GM23248 (cell line): ENCODE measurements at regions not wholly inside any gene's neighbourhood (a gene's known extent, or its start where the extent isn't known, plus 50 kb on each side); places are given as distances from the start of the nearest gene placed in this dataset.

Experiments
- DNase-seq: peaks from one replicate; pipeline ENCODE4 v3.0.0-alpha.2; 2015
- H2AFZ ChIP-seq: fragments of 200-600 bp; sonication (generic); 2 replicates; pipeline ENCODE4 v1.6.1; 2016; ENCODE audit warnings: antibody characterized with exemption
- H3F3A ChIP-seq: fragments of 200-600 bp; sonication (generic); 2 replicates; pipeline ENCODE4 v1.6.1; 2016; ENCODE audit warnings: mild to moderate bottlenecking, antibody characterized with exemption, mixed run types; ENCODE audit not compliant: insufficient read depth
- H3K27ac ChIP-seq: fragments of 200-600 bp; sonication (generic); 2 replicates; pipeline ENCODE4 v1.5.1; 2016; ENCODE audit warnings: mild to moderate bottlenecking
- H3K27me3 ChIP-seq: fragments of 200-600 bp; sonication (generic); replicated peaks from 2 replicates; pipeline ENCODE4 v1.6.1; 2016; ENCODE audit warnings: mild to moderate bottlenecking; ENCODE audit not compliant: insufficient read depth
- H3K36me3 ChIP-seq: fragments of 200-600 bp; sonication (generic); 2 replicates; pipeline ENCODE4 v1.6.1; 2016; ENCODE audit warnings: low read depth, mild to moderate bottlenecking
- H3K4me1 ChIP-seq: fragments of 200-600 bp; sonication (generic); 2 replicates; pipeline ENCODE4 v1.6.1; 2016; ENCODE audit warnings: mild to moderate bottlenecking; ENCODE audit not compliant: insufficient read depth
- H3K4me2 ChIP-seq: fragments of 200-600 bp; sonication (generic); one replicate; pipeline ENCODE4 v1.6.1; 2016; ENCODE audit warnings: mild to moderate bottlenecking; ENCODE audit not compliant: unreplicated experiment
- H3K4me3 ChIP-seq: fragments of 200-600 bp; sonication (generic); 2 replicates; pipeline ENCODE4 v1.5.1; 2016; ENCODE audit warnings: mild to moderate bottlenecking
- H3K79me2 ChIP-seq: fragments of 200-600 bp; sonication (generic); 2 replicates; pipeline ENCODE4 v1.6.1; 2016; ENCODE audit warnings: mild to moderate bottlenecking; ENCODE audit not compliant: insufficient read depth
- H3K9ac ChIP-seq: fragments of 200-600 bp; sonication (generic); 2 replicates; pipeline ENCODE4 v1.6.1; 2016; ENCODE audit warnings: mild to moderate bottlenecking
- H3K9me2 ChIP-seq: fragments of 200-600 bp; sonication (generic); 2 replicates; pipeline ENCODE4 v1.6.1; 2016; ENCODE audit warnings: mixed run types, mild to moderate bottlenecking, moderate library complexity; ENCODE audit not compliant: insufficient read depth
- H3K9me3 ChIP-seq: fragments of 200-600 bp; sonication (generic); one replicate; pipeline ENCODE4 v1.6.1; 2017; ENCODE audit warnings: low read depth
- H4K20me1 ChIP-seq: fragments of 200-600 bp; sonication (generic); 2 replicates; pipeline ENCODE4 v1.6.0; 2016; ENCODE audit not compliant: insufficient read depth
- EZH2 ChIP-seq: fragments of 200-600 bp; sonication (generic); IDR thresholded peaks from 2 replicates; pipeline ENCODE4 v1.6.1; 2018; ENCODE audit warnings: antibody characterized with exemption, mild to moderate bottlenecking; ENCODE audit not compliant: insufficient read depth, poor library complexity, severe bottlenecking
- EZH2phosphoT487 ChIP-seq: fragments of 200-600 bp; sonication (generic); IDR thresholded peaks from 2 replicates; pipeline ENCODE4 v1.6.1; 2018; ENCODE audit warnings: antibody characterized with exemption, moderate library complexity, mild to moderate bottlenecking, low read depth; ENCODE audit not compliant: insufficient read depth
- WGBS, 2 experiments: methylation state at CpG; one replicate each; pipeline ENCODE4 v1.1.6; 2015 to 2017; ENCODE audit warnings: low lambda C conversion rate in 2 of 2, low coverage in 1 of 2; ENCODE audit errors: missing lambda C conversion rate in 2 of 2; 5-methylcytosine and 5-hydroxymethylcytosine counted together
- in situ Hi-C: fragments of 300-500 bp; cut with MboI; formaldehyde crosslinking; loops from 2 replicates; pipeline ENCODE4 v1.15.0; 2020

DNA sequence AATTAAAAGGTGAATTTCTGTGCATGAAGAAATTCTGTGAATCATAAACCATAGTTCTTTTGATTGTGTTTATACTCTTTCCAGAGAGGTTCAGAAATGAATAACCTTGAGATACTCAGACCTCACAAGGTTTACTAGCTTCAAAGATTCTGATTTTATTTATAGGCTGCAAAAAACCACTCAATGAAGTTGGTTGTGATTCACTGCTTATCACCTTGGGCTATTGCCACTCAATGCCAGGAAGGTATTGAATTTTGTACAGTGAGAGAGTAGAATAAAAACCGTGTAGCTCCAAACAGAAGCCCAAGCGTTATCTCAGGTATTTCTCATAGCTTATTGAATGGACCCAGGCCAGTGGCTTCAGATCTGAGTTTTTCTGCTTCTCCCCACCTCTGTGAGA, 118.7 kb downstream of the FHIP1A start:
- H3K4me1 ChIP-seq: no peaks in the 10 kb centered on the region
- no peaks in the 10 kb centered on the region for H3K79me2 ChIP-seq
- no peaks in the 10 kb centered on the region for H3K36me3 ChIP-seq
- no peaks in the 10 kb centered on the region for H4K20me1 ChIP-seq
- no peaks in the 10 kb centered on the region for H3K27me3 ChIP-seq
- H3F3A ChIP-seq: no peaks in the 10 kb centered on the region
- WGBS, 2 experiments: 74 to 84% methylated on average over 2 of the region's 2 CpGs
- H2AFZ ChIP-seq: no peak overlapping the region
- in situ Hi-C loops: no loop called here
- TF ChIP-seq EZH2phosphoT487 (no peak), EZH2 (no peak)
- no peak overlapping the region for H3K9ac ChIP-seq
- no peak overlapping the region for H3K27ac ChIP-seq
- no peaks in the 10 kb centered on the region for H3K9me3 ChIP-seq
- no peak overlapping the region for H3K4me2 ChIP-seq
- no peaks in the 10 kb centered on the region for H3K9me2 ChIP-seq
- no peak for DNase-seq
- H3K4me3 ChIP-seq: no peak overlapping the region

DNA sequence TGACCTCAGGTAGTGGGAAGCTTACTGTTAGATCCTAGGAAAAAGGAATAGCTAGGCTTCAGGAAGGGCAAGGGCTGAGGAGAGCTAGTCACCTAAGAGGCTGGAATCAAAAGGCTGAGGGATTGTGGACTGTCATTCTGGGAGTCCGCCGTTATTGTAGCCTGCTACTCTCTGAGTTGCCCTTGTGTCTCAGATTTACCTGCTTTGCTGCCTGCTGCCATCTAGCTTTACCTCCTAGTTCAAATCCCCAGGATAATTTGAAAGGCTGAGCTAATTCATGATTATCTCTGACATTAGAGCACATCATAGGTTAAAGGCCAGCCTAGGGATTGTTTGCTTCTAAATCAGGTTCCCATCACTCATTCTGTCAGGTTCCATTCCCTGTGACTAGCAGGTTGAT, 120.2 kb downstream of the FHIP1A start:
- Histone ChIP-seq H3K9me3 (no peaks in the 10 kb centered on the region), H3K36me3 (no peaks in the 10 kb centered on the region), H3K27ac (no peak overlapping the region), H3K9ac (no peak overlapping the region), H3K79me2 (no peaks in the 10 kb centered on the region), H3K27me3 (no peaks in the 10 kb centered on the region), H3F3A (no peaks in the 10 kb centered on the region), H3K4me2 (no peak overlapping the region), H4K20me1 (no peaks in the 10 kb centered on the region), H2AFZ (no peak overlapping the region), H3K4me1 (no peaks in the 10 kb centered on the region), H3K4me3 (no peak overlapping the region), H3K9me2 (no peaks in the 10 kb centered on the region)
- no peak for DNase-seq
- TF ChIP-seq EZH2phosphoT487 (no peak), EZH2 (no peak)
- WGBS, 2 experiments: 80 to 93% methylated on average over 2 of the region's 2 CpGs
- in situ Hi-C loops: no loop called here

DNA sequence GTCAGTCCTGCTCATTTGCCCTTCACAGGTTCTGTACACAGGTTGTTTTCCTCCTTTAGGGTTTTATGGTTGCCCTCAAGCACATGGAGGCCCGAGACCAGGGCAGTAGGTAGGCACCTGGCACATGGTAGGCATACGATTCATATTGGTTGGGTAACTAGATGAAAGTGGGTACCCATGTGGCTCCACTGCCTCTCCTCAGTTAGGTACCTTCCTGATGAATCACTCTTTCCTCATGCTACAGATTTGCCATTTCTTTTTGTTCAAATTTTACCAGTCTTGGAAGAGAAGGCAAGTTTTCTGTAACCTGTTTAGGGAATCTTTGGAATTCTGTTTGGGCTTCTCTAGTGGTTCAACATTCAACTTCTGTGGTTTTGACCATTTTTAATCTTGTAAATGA, 121.3 kb downstream of the FHIP1A start:
- no peaks in the 10 kb centered on the region for H3K79me2 ChIP-seq
- TF ChIP-seq EZH2: no peak
- TF ChIP-seq EZH2phosphoT487: no peak
- WGBS, 2 experiments: 74 to 87% methylated on average over 2 of the region's 2 CpGs
- H4K20me1 ChIP-seq: no peaks in the 10 kb centered on the region
- H3F3A ChIP-seq: no peaks in the 10 kb centered on the region
- in situ Hi-C loops: no loop called here
- DNase-seq: peak; percentile 6
- H3K4me2 ChIP-seq: no peak overlapping the region
- H3K9me3 ChIP-seq: no peaks in the 10 kb centered on the region
- H3K9ac ChIP-seq: no peak overlapping the region
- no peak overlapping the region for H3K27ac ChIP-seq
- H3K27me3 ChIP-seq: no peaks in the 10 kb centered on the region
- no peaks in the 10 kb centered on the region for H3K4me1 ChIP-seq
- no peaks in the 10 kb centered on the region for H3K36me3 ChIP-seq
- no peaks in the 10 kb centered on the region for H3K9me2 ChIP-seq
- H2AFZ ChIP-seq: no peak overlapping the region
- H3K4me3 ChIP-seq: no peak overlapping the region

DNA sequence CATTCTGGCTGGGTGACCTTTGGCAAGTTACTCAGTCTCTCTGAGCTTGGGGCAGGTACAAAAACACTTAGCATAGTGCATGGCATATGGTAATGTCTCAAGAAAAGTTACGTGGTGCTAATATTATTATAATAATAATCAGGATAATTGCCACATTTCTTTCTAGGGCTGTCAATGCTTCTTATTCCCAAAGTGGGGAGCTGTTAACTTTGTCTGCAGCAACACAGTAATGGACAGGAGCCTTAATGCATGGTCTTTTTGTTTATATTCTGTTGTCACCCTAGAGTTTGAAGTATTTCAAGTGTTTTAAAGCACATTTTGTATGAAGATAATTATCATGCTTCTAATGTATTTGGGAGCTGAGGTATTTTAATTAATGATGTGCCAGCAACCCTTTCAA, 121.8 kb downstream of the FHIP1A start:
- no peak overlapping the region for H2AFZ ChIP-seq
- H3K4me3 ChIP-seq: no peak overlapping the region
- TF ChIP-seq EZH2phosphoT487 (no peak), EZH2 (no peak)
- H3K79me2 ChIP-seq: no peaks in the 10 kb centered on the region
- H3F3A ChIP-seq: no peaks in the 10 kb centered on the region
- no peaks in the 10 kb centered on the region for H3K36me3 ChIP-seq
- peak; percentile 19 for DNase-seq
- no peaks in the 10 kb centered on the region for H3K4me1 ChIP-seq
- 20 to 41% methylated on average over 1 of the region's 1 CpG for WGBS, 2 experiments
- in situ Hi-C loops: no loop called here
- H4K20me1 ChIP-seq: no peaks in the 10 kb centered on the region
- no peak overlapping the region for H3K4me2 ChIP-seq
- no peak overlapping the region for H3K27ac ChIP-seq
- no peaks in the 10 kb centered on the region for H3K9me2 ChIP-seq
- no peaks in the 10 kb centered on the region for H3K27me3 ChIP-seq
- H3K9me3 ChIP-seq: no peaks in the 10 kb centered on the region
- H3K9ac ChIP-seq: no peak overlapping the region
